ENCODE measurements at regions not wholly inside any gene's neighbourhood (a gene's known extent, or its start where the extent isn't known, plus 50 kb on each side); places are given as distances from the start of the nearest gene placed in this dataset.

GRCh38 chr7:53387515-53387914 lies 352.1 kb downstream of the POM121L12 start:
- TF ChIP-seq, protein P1, sequence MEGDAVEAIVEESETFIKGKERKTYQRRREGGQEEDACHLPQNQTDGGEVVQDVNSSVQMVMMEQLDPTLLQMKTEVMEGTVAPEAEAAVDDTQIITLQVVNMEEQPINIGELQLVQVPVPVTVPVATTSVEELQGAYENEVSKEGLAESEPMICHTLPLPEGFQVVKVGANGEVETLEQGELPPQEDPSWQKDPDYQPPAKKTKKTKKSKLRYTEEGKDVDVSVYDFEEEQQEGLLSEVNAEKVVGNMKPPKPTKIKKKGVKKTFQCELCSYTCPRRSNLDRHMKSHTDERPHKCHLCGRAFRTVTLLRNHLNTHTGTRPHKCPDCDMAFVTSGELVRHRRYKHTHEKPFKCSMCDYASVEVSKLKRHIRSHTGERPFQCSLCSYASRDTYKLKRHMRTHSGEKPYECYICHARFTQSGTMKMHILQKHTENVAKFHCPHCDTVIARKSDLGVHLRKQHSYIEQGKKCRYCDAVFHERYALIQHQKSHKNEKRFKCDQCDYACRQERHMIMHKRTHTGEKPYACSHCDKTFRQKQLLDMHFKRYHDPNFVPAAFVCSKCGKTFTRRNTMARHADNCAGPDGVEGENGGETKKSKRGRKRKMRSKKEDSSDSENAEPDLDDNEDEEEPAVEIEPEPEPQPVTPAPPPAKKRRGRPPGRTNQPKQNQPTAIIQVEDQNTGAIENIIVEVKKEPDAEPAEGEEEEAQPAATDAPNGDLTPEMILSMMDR (IDR thresholded peaks at IDR 0.05) = no peak
- TF ChIP-seq POLR2A (IDR thresholded peaks at IDR 0.05) (no peak), EP300 (IDR thresholded peaks at IDR 0.05) (no peak)
